Mesothelial cell of epicardium (in vitro differentiated cells): ENCODE measurements at regions not wholly inside any gene's neighbourhood (a gene's known extent, or its start where the extent isn't known, plus 50 kb on each side); places are given as distances from the start of the nearest gene placed in this dataset.

Experiments used
- DNase-seq, 2 experiments: peaks; one replicate each; pipeline ENCODE4 v3.0.0; 2021; ENCODE audit warnings: low spot score in 2 of 2; ENCODE audit not compliant: unreplicated experiment in 2 of 2
- H3K27ac Mint-ChIP-seq: 2 replicates; pipeline ENCODE4 v1.8.0; 2021; ENCODE audit warnings: mixed read lengths
- H3K27me3 Mint-ChIP-seq: 2 replicates; pipeline ENCODE4 v1.8.0; 2021; ENCODE audit warnings: low read depth, mixed read lengths
- H3K36me3 Mint-ChIP-seq: 2 replicates; pipeline ENCODE4 v1.8.0; 2021; ENCODE audit warnings: mixed read lengths
- H3K4me1 Mint-ChIP-seq: 2 replicates; pipeline ENCODE4 v1.8.0; 2021; ENCODE audit warnings: mixed read lengths
- H3K4me3 Mint-ChIP-seq: 2 replicates; pipeline ENCODE4 v1.8.0; 2021; ENCODE audit warnings: mild to moderate bottlenecking, moderate library complexity, mixed read lengths
- H3K9me3 Mint-ChIP-seq: 2 replicates; pipeline ENCODE4 v1.8.0; 2021; ENCODE audit warnings: mixed read lengths
- CTCF ChIP-seq: fragments of 200-600 bp; sonication (generic); IDR thresholded peaks from one replicate; pipeline ENCODE4 v1.5.0; 2021; ENCODE audit warnings: antibody characterized with exemption; ENCODE audit not compliant: unreplicated experiment

GRCh38 chr3:170746175-170746942, 123.6 kb downstream of the RPL22L1 start:
- H3K4me1 Mint-ChIP-seq = peaks cover 45% of the 10 kb centered on the region
- H3K27me3 Mint-ChIP-seq = no peaks in the 10 kb centered on the region
- no peak overlapping the region for H3K4me3 Mint-ChIP-seq
- no peak for DNase-seq
- H3K9me3 Mint-ChIP-seq = no peaks in the 10 kb centered on the region
- peak overlapping the region; percentile 90 for H3K27ac Mint-ChIP-seq
- no peaks in the 10 kb centered on the region for H3K36me3 Mint-ChIP-seq
- no peak for TF ChIP-seq CTCF

- Mint-ChIP-seq H3K27me3 (no peaks in the 10 kb centered on the region), H3K4me3 (no peak overlapping the region), H3K27ac (peak overlapping the region; percentile 90), H3K4me1 (peaks cover 47% of the 10 kb centered on the region), H3K36me3 (no peaks in the 10 kb centered on the region), H3K9me3 (no peaks in the 10 kb centered on the region)
- no peak for TF ChIP-seq CTCF
- no peak for DNase-seq
These were observed 124.7 kb downstream of the RPL22L1 start for GRCh38 chr3:170745211-170745718.

- peak overlapping the region; percentile 68 for H3K27ac Mint-ChIP-seq
- H3K9me3 Mint-ChIP-seq = peaks cover 4% of the 10 kb centered on the region
- no peak for TF ChIP-seq CTCF
- H3K36me3 Mint-ChIP-seq = no peaks in the 10 kb centered on the region
- no peak overlapping the region for H3K4me3 Mint-ChIP-seq
- peaks cover 52% of the 10 kb centered on the region for H3K4me1 Mint-ChIP-seq
- H3K27me3 Mint-ChIP-seq = no peaks in the 10 kb centered on the region
- DNase-seq = no peak
These were observed 128.1 kb downstream of the RPL22L1 start for GRCh38 chr3:170741756-170742529.

GRCh38 chr3:170740726-170741591, 129.0 kb downstream of the RPL22L1 start:
- Mint-ChIP-seq H3K27ac (peak overlapping the region; percentile 68), H3K27me3 (no peaks in the 10 kb centered on the region), H3K9me3 (peaks cover 4% of the 10 kb centered on the region), H3K4me1 (peaks cover 44% of the 10 kb centered on the region), H3K4me3 (no peak overlapping the region), H3K36me3 (no peaks in the 10 kb centered on the region)
- no peak for DNase-seq
- no peak for TF ChIP-seq CTCF

- H3K27ac Mint-ChIP-seq = peak overlapping the region; percentile 68
- TF ChIP-seq CTCF = no peak
- H3K4me1 Mint-ChIP-seq = peaks cover 37% of the 10 kb centered on the region
These were observed 129.7 kb downstream of the RPL22L1 start for GRCh38 chr3:170740285-170740684.

More at GRCh38 chr3:170740285-170740684, 129.7 kb downstream of the RPL22L1 start:
- H3K36me3 Mint-ChIP-seq = no peaks in the 10 kb centered on the region
- peaks cover 4% of the 10 kb centered on the region for H3K9me3 Mint-ChIP-seq
- no peak for DNase-seq
- no peaks in the 10 kb centered on the region for H3K27me3 Mint-ChIP-seq
- no peak overlapping the region for H3K4me3 Mint-ChIP-seq
